Central memory CD4-positive, alpha-beta T cell (primary cell): ENCODE measurements at regions not wholly inside any gene's neighbourhood (a gene's known extent, or its start where the extent isn't known, plus 50 kb on each side); places are given as distances from the start of the nearest gene placed in this dataset.
"Not testable (repeated sequence)": the region's sequence is repeated elsewhere in the genome, so short reads cannot be mapped to it uniquely, and the experiment has no call there.

Experiments used
- DNase-seq: peaks from one replicate; pipeline ENCODE4 v3.0.0; 2022

GRCh38 chr10:2887391-2888070 lies 179.8 kb upstream of the PFKP start:
- no peak for DNase-seq

GRCh38 chr10:2886662-2887061 lies 180.7 kb upstream of the PFKP start:
- DNase-seq, result no peak

GRCh38 chr10:2885288-2886278 lies 181.8 kb upstream of the PFKP start:
- no peak for DNase-seq

- DNase-seq, result not testable (repeated sequence)
Measured at GRCh38 chr10:2883983-2884540, 183.3 kb upstream of the PFKP start.

GRCh38 chr10:2883238-2883637 lies 184.1 kb upstream of the PFKP start:
- DNase-seq, result no peak

- DNase-seq, result no peak
Measured at GRCh38 chr10:2882628-2883027, 184.7 kb upstream of the PFKP start.

GRCh38 chr10:2881720-2882620 lies 185.4 kb upstream of the PFKP start:
- DNase-seq, result no peak

GRCh38 chr10:2880050-2880449 lies 187.3 kb upstream of the PFKP start:
- not testable (repeated sequence) for DNase-seq

- no peak for DNase-seq
Measured at GRCh38 chr10:2878818-2879217, 188.5 kb upstream of the PFKP start.

- DNase-seq, result no peak
Measured at GRCh38 chr10:2876032-2876431, 191.3 kb upstream of the PFKP start.

GRCh38 chr10:2874963-2875362 lies 192.4 kb upstream of the PFKP start:
- no peak for DNase-seq

GRCh38 chr10:2873769-2874168 lies 193.6 kb upstream of the PFKP start:
- no peak for DNase-seq

- no peak for DNase-seq
Measured at GRCh38 chr10:2871673-2872219, 195.6 kb upstream of the PFKP start.

GRCh38 chr10:2870654-2871053 lies 196.7 kb upstream of the PFKP start:
- no peak for DNase-seq

- DNase-seq, result no peak
Measured at GRCh38 chr10:2867788-2868299, 199.5 kb upstream of the PFKP start.

- DNase-seq, result no peak
Measured at GRCh38 chr10:2866569-2866968, 200.8 kb upstream of the PFKP start.

- DNase-seq, result no peak
Measured at GRCh38 chr10:2861632-2862210, 205.6 kb upstream of the PFKP start.

- no peak for DNase-seq
Measured at GRCh38 chr10:2858452-2858851, 208.9 kb upstream of the PFKP start.

- DNase-seq, result no peak
Measured at GRCh38 chr10:2856598-2856997, 210.8 kb upstream of the PFKP start.

GRCh38 chr10:2852574-2853323 lies 214.6 kb upstream of the PFKP start:
- no peak for DNase-seq

- no peak for DNase-seq
Measured at GRCh38 chr10:2851566-2851965, 215.8 kb upstream of the PFKP start.
